ENCODE measurements at regions not wholly inside any gene's neighbourhood (a gene's known extent, or its start where the extent isn't known, plus 50 kb on each side); places are given as distances from the start of the nearest gene placed in this dataset.

GRCh38 chr3:153744889-153745288 is 376.3 kb upstream of the ARHGEF26 start:
- H3K36me3 ChIP-seq (ENCODE audit: control insufficient read depth, low read length) = peaks cover 44% of the 10 kb centered on the region
- H3K4me3 ChIP-seq (ENCODE audit: low read length) = peak overlapping the region; percentile 56
- peaks cover 83% of the 10 kb centered on the region for H3K4me1 ChIP-seq (ENCODE audit: control insufficient read depth, low read length)
- TF ChIP-seq EZH2phosphoT487 (IDR thresholded peaks at IDR 0.05; ENCODE audit: borderline replicate concordance, low read length) = no peak
- TF ChIP-seq, protein P1, sequence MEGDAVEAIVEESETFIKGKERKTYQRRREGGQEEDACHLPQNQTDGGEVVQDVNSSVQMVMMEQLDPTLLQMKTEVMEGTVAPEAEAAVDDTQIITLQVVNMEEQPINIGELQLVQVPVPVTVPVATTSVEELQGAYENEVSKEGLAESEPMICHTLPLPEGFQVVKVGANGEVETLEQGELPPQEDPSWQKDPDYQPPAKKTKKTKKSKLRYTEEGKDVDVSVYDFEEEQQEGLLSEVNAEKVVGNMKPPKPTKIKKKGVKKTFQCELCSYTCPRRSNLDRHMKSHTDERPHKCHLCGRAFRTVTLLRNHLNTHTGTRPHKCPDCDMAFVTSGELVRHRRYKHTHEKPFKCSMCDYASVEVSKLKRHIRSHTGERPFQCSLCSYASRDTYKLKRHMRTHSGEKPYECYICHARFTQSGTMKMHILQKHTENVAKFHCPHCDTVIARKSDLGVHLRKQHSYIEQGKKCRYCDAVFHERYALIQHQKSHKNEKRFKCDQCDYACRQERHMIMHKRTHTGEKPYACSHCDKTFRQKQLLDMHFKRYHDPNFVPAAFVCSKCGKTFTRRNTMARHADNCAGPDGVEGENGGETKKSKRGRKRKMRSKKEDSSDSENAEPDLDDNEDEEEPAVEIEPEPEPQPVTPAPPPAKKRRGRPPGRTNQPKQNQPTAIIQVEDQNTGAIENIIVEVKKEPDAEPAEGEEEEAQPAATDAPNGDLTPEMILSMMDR (IDR thresholded peaks at IDR 0.05; ENCODE audit: low read depth, low read length, poor library complexity, severe bottlenecking) = no peak
- peaks cover 15% of the 10 kb centered on the region for H3F3A ChIP-seq (ENCODE audit: control insufficient read depth, insufficient read depth)
- no peaks in the 10 kb centered on the region for H4K20me1 ChIP-seq (ENCODE audit: control insufficient read depth, insufficient read depth, low read depth, low read length)
- peak overlapping the region; percentile 86 for H3K4me2 ChIP-seq (ENCODE audit: low read length)
- H3K79me2 ChIP-seq (ENCODE audit: control insufficient read depth, low read length) = peaks cover 96% of the 10 kb centered on the region
- no peaks in the 10 kb centered on the region for H3K27me3 ChIP-seq (ENCODE audit: control insufficient read depth, low read length)
- no peaks in the 10 kb centered on the region for H3K9me3 ChIP-seq (ENCODE audit: control insufficient read depth, insufficient read depth, low read length)
- peak overlapping the region; percentile 30 for H3K27ac ChIP-seq (ENCODE audit: low read depth, low read length)
- H3K9me2 ChIP-seq (replicated peaks; ENCODE audit: control insufficient read depth, low read length) = no peaks in the 10 kb centered on the region

GRCh38 chr3:153746211-153746610 is 375.0 kb upstream of the ARHGEF26 start:
- Histone ChIP-seq H3K27me3 (ENCODE audit: control insufficient read depth, low read length) (no peaks in the 10 kb centered on the region), H4K20me1 (ENCODE audit: control insufficient read depth, insufficient read depth, low read depth, low read length) (no peaks in the 10 kb centered on the region), H3K9me3 (ENCODE audit: control insufficient read depth, insufficient read depth, low read length) (no peaks in the 10 kb centered on the region), H3K36me3 (ENCODE audit: control insufficient read depth, low read length) (peaks cover 35% of the 10 kb centered on the region), H3K4me2 (ENCODE audit: low read length) (peak overlapping the region; percentile 86), H3K4me3 (ENCODE audit: low read length) (peak overlapping the region; percentile 56), H3K9me2 (replicated peaks; ENCODE audit: control insufficient read depth, low read length) (no peaks in the 10 kb centered on the region), H3F3A (ENCODE audit: control insufficient read depth, insufficient read depth) (peaks cover 15% of the 10 kb centered on the region), H3K27ac (ENCODE audit: low read depth, low read length) (peak overlapping the region; percentile 65), H3K4me1 (ENCODE audit: control insufficient read depth, low read length) (peaks cover 94% of the 10 kb centered on the region), H3K79me2 (ENCODE audit: control insufficient read depth, low read length) (peaks cover 95% of the 10 kb centered on the region)
- TF ChIP-seq, protein P1 (IDR thresholded peaks at IDR 0.05; ENCODE audit: low read depth, low read length, poor library complexity, severe bottlenecking) = no peak
- no peak for TF ChIP-seq EZH2phosphoT487 (IDR thresholded peaks at IDR 0.05; ENCODE audit: borderline replicate concordance, low read length)

DNA sequence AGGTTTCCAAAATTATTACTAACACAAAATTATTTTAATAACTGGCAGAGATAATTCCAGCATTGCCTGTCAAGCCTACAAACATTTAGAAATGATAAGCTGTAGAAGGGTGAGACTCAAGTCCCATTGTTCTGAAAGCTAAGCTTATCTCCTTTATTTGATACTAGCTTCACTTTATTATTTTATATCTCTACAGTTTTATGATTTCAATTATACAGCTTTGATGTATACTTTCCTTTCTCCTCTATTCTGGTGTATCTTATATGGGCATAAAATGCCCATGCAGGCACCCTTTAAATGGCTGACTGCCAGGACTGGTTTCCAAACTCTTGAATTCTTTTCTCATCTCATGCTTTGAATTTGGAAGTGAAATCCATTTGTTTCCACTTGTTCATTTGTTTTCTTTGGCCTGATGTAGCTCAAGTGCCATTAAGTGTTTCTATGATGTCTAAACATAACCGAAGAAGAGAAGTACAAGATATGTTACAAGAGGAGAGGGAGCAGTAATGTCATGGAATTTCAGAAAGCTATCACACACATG is 372.1 kb upstream of the ARHGEF26 start:
- Histone ChIP-seq H3K4me1 (ENCODE audit: control insufficient read depth, low read length) (peaks cover 91% of the 10 kb centered on the region), H3F3A (ENCODE audit: control insufficient read depth, insufficient read depth) (peaks cover 19% of the 10 kb centered on the region)

More for the DNA sequence above, 372.1 kb upstream of the ARHGEF26 start:
- H3K79me2 ChIP-seq (ENCODE audit: control insufficient read depth, low read length) = peaks cover 95% of the 10 kb centered on the region
- peaks cover 34% of the 10 kb centered on the region for H3K36me3 ChIP-seq (ENCODE audit: control insufficient read depth, low read length)
- no peaks in the 10 kb centered on the region for H3K27me3 ChIP-seq (ENCODE audit: control insufficient read depth, low read length)
- H3K9me3 ChIP-seq (ENCODE audit: control insufficient read depth, insufficient read depth, low read length) = no peaks in the 10 kb centered on the region
- peak overlapping the region; percentile 65 for H3K27ac ChIP-seq (ENCODE audit: low read depth, low read length)
- no peak for TF ChIP-seq EZH2phosphoT487 (IDR thresholded peaks at IDR 0.05; ENCODE audit: borderline replicate concordance, low read length)
- TF ChIP-seq, protein P1 (IDR thresholded peaks at IDR 0.05; ENCODE audit: low read depth, low read length, poor library complexity, severe bottlenecking) = no peak
- peak overlapping the region; percentile 56 for H3K4me3 ChIP-seq (ENCODE audit: low read length)
- no peaks in the 10 kb centered on the region for H3K9me2 ChIP-seq (replicated peaks; ENCODE audit: control insufficient read depth, low read length)
- peak overlapping the region; percentile 86 for H3K4me2 ChIP-seq (ENCODE audit: low read length)
- no peaks in the 10 kb centered on the region for H4K20me1 ChIP-seq (ENCODE audit: control insufficient read depth, insufficient read depth, low read depth, low read length)
